K562 (cell line): ENCODE measurements at regions not wholly inside any gene's neighbourhood (a gene's known extent, or its start where the extent isn't known, plus 50 kb on each side); places are given as distances from the start of the nearest gene placed in this dataset.

Source experiments
- ATAC-seq: fragments of 200-7000 bp; cut with Tn5 transposase; 3 replicates; pipeline ENCODE4 v1.9.1; 2020; ENCODE audit warnings: moderate library complexity
- BruUV-seq: library from RNA; stranded (reverse); fragments of 400-500 nt; replicated peaks from 2 replicates; lab custom pipeline; 2021; lab: Mats Ljungman, UMichigan
- CTCF ChIA-PET: fragments of 300-600 bp; formaldehyde crosslinking; extraction: SDS; loops from one replicate; lab custom pipeline; 2021; ENCODE audit warnings: low intra/inter-chr PET ratio; lab: Yijun Ruan, JAX
- POLR2A ChIA-PET: fragments of 300-600, 350-650 bp; sonication (Branson Sonifier 250); formaldehyde crosslinking; extraction: SDS; loops from one replicate; lab custom pipeline; 2021; ENCODE audit warnings: antibody characterized with exemption, inconsistent platforms; lab: Yijun Ruan, JAX
- DNase-seq, 4 experiments: peaks; one replicate each; pipeline versions ENCODE4 v3.0.0 to v3.0.0-alpha.2; 2011 to 2018; ENCODE audit warnings: low spot score in 3 of 4, mixed read lengths in 3 of 4; ENCODE audit errors: extremely low read depth in 1 of 4
- FAIRE-seq: peaks from 2 replicates; lab custom pipeline; 2011; peaks lifted over from hg19 to GRCh38; lab: Jason Lieb, UNC
- H2AFZ ChIP-seq: 2 replicates; pipeline ENCODE4 v1.6.0; 2011; ENCODE audit warnings: low read depth, low read length, control low read depth, inconsistent platforms
- H3K27ac ChIP-seq: fragments of 200-600 bp; 3 replicates; pipeline ENCODE4 v1.8.0; 2011; ENCODE audit warnings: low read depth, mild to moderate bottlenecking, control low read depth, inconsistent platforms, low read length, moderate library complexity, mixed read lengths; ENCODE audit errors: extremely low read depth
- H3K27me3 ChIP-seq, 2 experiments: fragments of 300-600 bp in 1 of 2; 2 replicates in 1 of 2; 3 replicates in 1 of 2; pipeline versions ENCODE4 v1.6.0 to v1.8.0; 2011; ENCODE audit warnings: inconsistent platforms in 2 of 2, low read length in 2 of 2, mild to moderate bottlenecking in 1 of 2, mixed read lengths in 1 of 2, moderate library complexity in 1 of 2; ENCODE audit not compliant: control insufficient read depth in 2 of 2, insufficient read depth in 2 of 2
- H3K36me3 ChIP-seq: fragments of 300-600 bp; 3 replicates; pipeline ENCODE4 v1.8.0; 2011; ENCODE audit warnings: mild to moderate bottlenecking, low read length, inconsistent platforms; ENCODE audit not compliant: control insufficient read depth, insufficient read depth
- H3K4me1 ChIP-seq, 2 experiments: fragments of 200-600 bp in 1 of 2; replicated peaks in 1 of 2; 2 replicates in 1 of 2; 3 replicates in 1 of 2; pipeline versions ENCODE4 v1.5.1 to v1.8.0; 2011; ENCODE audit warnings: inconsistent platforms in 2 of 2, low read length in 2 of 2, mild to moderate bottlenecking in 1 of 2, mixed read lengths in 1 of 2, moderate library complexity in 1 of 2; ENCODE audit not compliant: control insufficient read depth in 2 of 2, insufficient read depth in 2 of 2
- H3K4me2 ChIP-seq: 2 replicates; pipeline ENCODE4 v1.6.1; 2011; ENCODE audit warnings: low read length, control low read depth, inconsistent platforms, mixed read lengths; ENCODE audit not compliant: insufficient read depth
- H3K4me3 ChIP-seq: fragments of 200-600 bp; sonication (generic), shearing (Covaris generic); 2 replicates; pipeline ENCODE4 v1.5.1; 2016; ENCODE audit warnings: control low read depth, inconsistent platforms
- H3K79me2 ChIP-seq: fragments of 200-600 bp; 3 replicates; pipeline ENCODE4 v1.8.0; 2011; ENCODE audit warnings: low read length, inconsistent platforms; ENCODE audit not compliant: control insufficient read depth, insufficient read depth
- H3K9ac ChIP-seq, 2 experiments: 2 replicates each; pipeline versions ENCODE4 v1.6.0 to v1.6.1; 2011; ENCODE audit warnings: low read depth in 2 of 2, low read length in 2 of 2, control low read depth in 1 of 2, inconsistent platforms in 1 of 2, mild to moderate bottlenecking in 1 of 2, mixed read lengths in 1 of 2; ENCODE audit not compliant: insufficient read depth in 1 of 2
- H3K9me1 ChIP-seq: one replicate; pipeline ENCODE4 v1.6.0; 2011; ENCODE audit warnings: inconsistent platforms, mild to moderate bottlenecking, low read length, moderate library complexity; ENCODE audit not compliant: control insufficient read depth, insufficient read depth
- H3K9me3 ChIP-seq: replicated peaks from 2 replicates; pipeline ENCODE4 v1.5.1; 2011; ENCODE audit warnings: low read depth, low read length, inconsistent platforms; ENCODE audit not compliant: control insufficient read depth, insufficient read depth
- H4K20me1 ChIP-seq: replicated peaks from 2 replicates; pipeline ENCODE4 v1.6.1; 2011; ENCODE audit warnings: low read length, inconsistent platforms, mixed read lengths; ENCODE audit not compliant: control insufficient read depth, insufficient read depth
- BRCA1 ChIP-seq, 2 experiments: fragments of 450-650 bp in 1 of 2; sonication (generic) in 1 of 2; formaldehyde crosslinking in 1 of 2; IDR thresholded peaks; 2 replicates each; pipeline versions ENCODE4 v1.5.0 to v1.6.1; 2017 to 2020; ENCODE audit warnings: mild to moderate bottlenecking in 1 of 2, missing genetic modification reagents in 1 of 2
- ESRRB ChIP-seq: fragments of 250-450 bp; sonication (Bioruptor Pico); IDR thresholded peaks from 2 replicates; pipeline ENCODE4 v1.5.0; 2020; ENCODE audit warnings: mild to moderate bottlenecking, moderate library complexity, borderline replicate concordance
- HDAC6 ChIP-seq: IDR thresholded peaks from 2 replicates; pipeline ENCODE4 v1.6.1; 2012; ENCODE audit warnings: low read depth, mild to moderate bottlenecking, control low read depth, inconsistent platforms, low read length, moderate library complexity
- HMGXB4 ChIP-seq: sonication (generic); formaldehyde crosslinking; IDR thresholded peaks from 2 replicates; pipeline ENCODE4 v1.8.1; 2023; ENCODE audit warnings: mild to moderate bottlenecking, missing genetic modification reagents
- KDM4B ChIP-seq, 2 experiments: fragments of 450-650 bp in 1 of 2; sonication (generic) in 1 of 2; IDR thresholded peaks; 2 replicates each; pipeline ENCODE4 v1.6.1; 2016 to 2017; ENCODE audit warnings: borderline replicate concordance in 2 of 2, antibody characterized with exemption in 1 of 2, low read depth in 1 of 2, mild to moderate bottlenecking in 1 of 2
- NFE2L1 ChIP-seq: fragments of 450-650 bp; IDR thresholded peaks from 2 replicates; pipeline ENCODE4 v1.6.1; 2016; ENCODE audit warnings: missing genetic modification characterization, low read depth, mild to moderate bottlenecking, missing compliant biosample characterization, moderate library complexity, borderline replicate concordance
- PBX2 ChIP-seq, 2 experiments: IDR thresholded peaks in 1 of 2; conservative IDR thresholded peaks in 1 of 2; 2 replicates each; pipeline ENCODE4 v1.6.1; 2016; ENCODE audit warnings: low read depth in 2 of 2, mild to moderate bottlenecking in 1 of 2, missing compliant biosample characterization in 1 of 2, missing genetic modification characterization in 1 of 2, moderate library complexity in 1 of 2
- PYGO2 ChIP-seq: fragments of 450-650 bp; IDR thresholded peaks from 2 replicates; pipeline ENCODE4 v1.6.1; 2016; ENCODE audit warnings: mild to moderate bottlenecking, missing genetic modification characterization, moderate library complexity, missing compliant biosample characterization
- SNIP1 ChIP-seq: fragments of 450-650 bp; IDR thresholded peaks from 2 replicates; pipeline ENCODE4 v1.7.1; 2017; ENCODE audit warnings: low read depth, mild to moderate bottlenecking
- ZKSCAN8 ChIP-seq: fragments of 200-800 bp; sonication (Bioruptor generic); IDR thresholded peaks from 2 replicates; pipeline ENCODE4 v1.6.1; 2016; ENCODE audit warnings: missing genetic modification characterization, missing compliant biosample characterization
- ZNF184 ChIP-seq: sonication (generic); formaldehyde crosslinking; IDR thresholded peaks from 2 replicates; pipeline ENCODE4 v1.5.0; 2020; ENCODE audit warnings: missing genetic modification reagents
- ZNF75A ChIP-seq: fragments of 450-650 bp; formaldehyde crosslinking; IDR thresholded peaks from 2 replicates; pipeline ENCODE4 v1.4.0; 2020; ENCODE audit warnings: mild to moderate bottlenecking
- WGBS: fragments of 100-300 bp; shearing (Covaris generic); methylation state at CpG from one replicate; pipeline ENCODE4 v1.1.6; 2016; ENCODE audit warnings: low coverage, mixed read lengths; ENCODE audit not compliant: insufficient coverage; ENCODE audit errors: missing lambda C conversion rate; 5-methylcytosine and 5-hydroxymethylcytosine counted together
- in situ Hi-C: fragments of 300-500 bp; cut with MboI; formaldehyde crosslinking; loops from 4 replicates; pipeline ENCODE4 v1.15.0; 2018; ENCODE audit warnings: inconsistent platforms, mixed read lengths
- intact Hi-C: fragments of 100-400 bp; cut with micrococcal nuclease; formaldehyde crosslinking; loops from 2 replicates; pipeline ENCODE4 v1.14.2; 2022
- TF ChIP-seq, protein P1 (sequence below): fragments of 250-450 bp; sonication (Bioruptor Pico); IDR thresholded peaks from 2 replicates; pipeline ENCODE4 v1.4.0; 2020
- TF ChIP-seq, protein P2 (sequence below): fragments of 450-650 bp; formaldehyde crosslinking; IDR thresholded peaks from 2 replicates; pipeline ENCODE4 v1.4.0; 2020; ENCODE audit warnings: mild to moderate bottlenecking, moderate library complexity

DNA sequence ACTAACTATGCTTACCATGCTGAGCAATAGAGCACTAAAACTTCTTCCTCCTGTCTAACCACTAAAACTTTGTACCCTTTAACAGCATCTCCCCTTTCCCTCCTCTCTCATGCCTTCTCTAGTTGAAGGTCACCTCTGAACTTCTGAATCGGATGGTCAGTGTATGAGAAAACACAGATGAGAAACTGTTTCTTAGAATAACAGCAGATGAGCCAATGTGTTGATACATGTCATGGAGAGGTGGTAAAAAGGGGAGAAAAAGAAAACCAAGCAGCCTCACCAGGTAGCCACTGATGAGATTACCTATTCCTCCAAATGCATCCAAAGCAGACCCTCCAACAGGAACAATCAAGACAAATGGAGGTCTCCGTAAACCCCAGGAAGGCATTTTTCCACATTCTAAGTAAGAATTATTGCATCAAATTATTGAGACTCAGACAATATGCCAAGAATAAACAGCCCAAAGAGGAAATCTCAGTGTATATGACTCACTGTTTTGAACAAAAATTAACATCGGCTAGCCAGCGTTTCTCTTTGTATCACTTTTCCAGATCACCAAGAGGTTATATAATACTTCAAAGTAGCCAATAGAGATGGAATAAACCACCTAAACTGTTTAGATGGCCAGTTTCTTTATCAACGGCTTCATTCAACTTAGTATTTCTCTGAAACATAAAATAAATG, 793.3 kb upstream of the SOX9 start:
- DNase-seq (no peak), FAIRE-seq (no peak), ATAC-seq (no peak)
- H2AFZ ChIP-seq, result no peak overlapping the region
- no peak overlapping the region for H3K27ac ChIP-seq
- no peaks in the 10 kb centered on the region for H3K9me3 ChIP-seq
- in situ Hi-C loops, result no loop called here
- H3K36me3 ChIP-seq, result no peaks in the 10 kb centered on the region
- H3K4me2 ChIP-seq, result no peak overlapping the region
- 3% methylated on average over 5 of the region's 5 CpGs for WGBS
- no peaks in the 10 kb centered on the region; the same call in 2 of the 3 replicates for H3K79me2 ChIP-seq
- no peaks in the 10 kb centered on the region for H3K4me1 ChIP-seq
- BruUV-seq, result no TSS peak
- no peaks in the 10 kb centered on the region for H3K9me1 ChIP-seq
- no peaks in the 10 kb centered on the region for H4K20me1 ChIP-seq
- no peaks in the 10 kb centered on the region for H3K27me3 ChIP-seq
- no peak overlapping the region for H3K9ac ChIP-seq
- CTCF ChIA-PET, result no interaction called here
- POLR2A ChIA-PET, result no interaction called here
- H3K4me3 ChIP-seq, result no peak overlapping the region
- intact Hi-C loops, result no loop called here
- TF ChIP-seq, protein P1, sequence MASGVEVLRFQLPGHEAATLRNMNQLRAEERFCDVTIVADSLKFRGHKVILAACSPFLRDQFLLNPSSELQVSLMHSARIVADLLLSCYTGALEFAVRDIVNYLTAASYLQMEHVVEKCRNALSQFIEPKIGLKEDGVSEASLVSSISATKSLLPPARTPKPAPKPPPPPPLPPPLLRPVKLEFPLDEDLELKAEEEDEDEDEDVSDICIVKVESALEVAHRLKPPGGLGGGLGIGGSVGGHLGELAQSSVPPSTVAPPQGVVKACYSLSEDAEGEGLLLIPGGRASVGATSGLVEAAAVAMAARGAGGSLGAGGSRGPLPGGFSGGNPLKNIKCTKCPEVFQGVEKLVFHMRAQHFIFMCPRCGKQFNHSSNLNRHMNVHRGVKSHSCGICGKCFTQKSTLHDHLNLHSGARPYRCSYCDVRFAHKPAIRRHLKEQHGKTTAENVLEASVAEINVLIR, result no peak
- TF ChIP-seq ESRRB (CRISPR knock-in tag), result no peak
- TF ChIP-seq KDM4B (IDR thresholded peaks at IDR 0.05; ENCODE audit: borderline replicate concordance in 2 of 2, low read depth in 1 of 2), result no peak
- no peak for TF ChIP-seq PBX2 (CRISPR knock-in tag; IDR thresholded peaks at IDR 0.05; ENCODE audit: low read depth)
- no peak for TF ChIP-seq PBX2 (tag; conservative IDR thresholded peaks at IDR 0.05; ENCODE audit: low read depth)
- TF ChIP-seq HMGXB4 (CRISPR knock-in tag), result no peak
- no peak for TF ChIP-seq HDAC6
- no peak for TF ChIP-seq ZKSCAN8 (CRISPR knock-in tag)
- TF ChIP-seq BRCA1 (IDR thresholded peaks at IDR 0.05), result no peak
- no peak for TF ChIP-seq BRCA1 (CRISPR knock-in tag; IDR thresholded peaks at IDR 0.05)
- TF ChIP-seq ZNF184 (CRISPR knock-in tag), result no peak
- TF ChIP-seq, protein P2, sequence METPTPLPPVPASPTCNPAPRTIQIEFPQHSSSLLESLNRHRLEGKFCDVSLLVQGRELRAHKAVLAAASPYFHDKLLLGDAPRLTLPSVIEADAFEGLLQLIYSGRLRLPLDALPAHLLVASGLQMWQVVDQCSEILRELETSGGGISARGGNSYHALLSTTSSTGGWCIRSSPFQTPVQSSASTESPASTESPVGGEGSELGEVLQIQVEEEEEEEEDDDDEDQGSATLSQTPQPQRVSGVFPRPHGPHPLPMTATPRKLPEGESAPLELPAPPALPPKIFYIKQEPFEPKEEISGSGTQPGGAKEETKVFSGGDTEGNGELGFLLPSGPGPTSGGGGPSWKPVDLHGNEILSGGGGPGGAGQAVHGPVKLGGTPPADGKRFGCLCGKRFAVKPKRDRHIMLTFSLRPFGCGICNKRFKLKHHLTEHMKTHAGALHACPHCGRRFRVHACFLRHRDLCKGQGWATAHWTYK (CRISPR knock-in tag), result no peak
- no peak for TF ChIP-seq PYGO2 (tag)
- no peak for TF ChIP-seq ZNF75A (CRISPR knock-in tag)
- TF ChIP-seq NFE2L1 (tag), result no peak
- no peak for TF ChIP-seq SNIP1
